HepG2 (cell line): ENCODE measurements at regions not wholly inside any gene's neighbourhood (a gene's known extent, or its start where the extent isn't known, plus 50 kb on each side); places are given as distances from the start of the nearest gene placed in this dataset.

Source experiments
- GLMP ChIP-seq: sonication (generic); formaldehyde crosslinking; IDR thresholded peaks from 2 replicates; pipeline ENCODE4 v1.9.0; 2021; ENCODE audit warnings: missing genetic modification reagents, mild to moderate bottlenecking, borderline replicate concordance
- HMGA1 ChIP-seq: sonication (generic); formaldehyde crosslinking; conservative IDR thresholded peaks from 2 replicates; pipeline ENCODE4 v1.4.0; 2020; ENCODE audit warnings: missing genetic modification reagents
- MAF1 ChIP-seq: sonication (generic); formaldehyde crosslinking; IDR thresholded peaks from 2 replicates; pipeline ENCODE4 v1.5.0; 2020; ENCODE audit warnings: missing genetic modification reagents, borderline replicate concordance
- MIER2 ChIP-seq: IDR thresholded peaks from 2 replicates; pipeline ENCODE4 v1.6.1; 2016; ENCODE audit warnings: missing biosample characterization, missing genetic modification reagents
- TGIF2 ChIP-seq: IDR thresholded peaks from 2 replicates; pipeline ENCODE4 v1.6.1; 2016; ENCODE audit warnings: control low read depth, missing compliant biosample characterization
- ZNF569 ChIP-seq: sonication (generic); formaldehyde crosslinking; IDR thresholded peaks from 2 replicates; pipeline ENCODE4 v1.5.0; 2020; ENCODE audit warnings: mild to moderate bottlenecking, missing genetic modification reagents, moderate library complexity, borderline replicate concordance
- ZSCAN30 ChIP-seq: sonication (generic); formaldehyde crosslinking; IDR thresholded peaks from 2 replicates; pipeline ENCODE4 v1.5.0; 2020; ENCODE audit warnings: mild to moderate bottlenecking, missing genetic modification reagents
- ZXDC ChIP-seq: sonication (generic); formaldehyde crosslinking; IDR thresholded peaks from 2 replicates; pipeline ENCODE4 v1.5.0; 2020; ENCODE audit warnings: mild to moderate bottlenecking, missing genetic modification reagents
- TF ChIP-seq, protein P1 (sequence below): sonication (generic); formaldehyde crosslinking; IDR thresholded peaks from 2 replicates; pipeline ENCODE4 v1.4.0; 2020; ENCODE audit warnings: missing genetic modification reagents, borderline replicate concordance
- TF ChIP-seq, protein P2 (sequence below): sonication (generic); formaldehyde crosslinking; IDR thresholded peaks from 2 replicates; pipeline ENCODE4 v1.5.0; 2020; ENCODE audit warnings: mild to moderate bottlenecking, missing genetic modification reagents

GRCh38 chr2:8327371-8328100 is 354.3 kb upstream of the ID2 start (continued):
- TF ChIP-seq, protein P1, sequence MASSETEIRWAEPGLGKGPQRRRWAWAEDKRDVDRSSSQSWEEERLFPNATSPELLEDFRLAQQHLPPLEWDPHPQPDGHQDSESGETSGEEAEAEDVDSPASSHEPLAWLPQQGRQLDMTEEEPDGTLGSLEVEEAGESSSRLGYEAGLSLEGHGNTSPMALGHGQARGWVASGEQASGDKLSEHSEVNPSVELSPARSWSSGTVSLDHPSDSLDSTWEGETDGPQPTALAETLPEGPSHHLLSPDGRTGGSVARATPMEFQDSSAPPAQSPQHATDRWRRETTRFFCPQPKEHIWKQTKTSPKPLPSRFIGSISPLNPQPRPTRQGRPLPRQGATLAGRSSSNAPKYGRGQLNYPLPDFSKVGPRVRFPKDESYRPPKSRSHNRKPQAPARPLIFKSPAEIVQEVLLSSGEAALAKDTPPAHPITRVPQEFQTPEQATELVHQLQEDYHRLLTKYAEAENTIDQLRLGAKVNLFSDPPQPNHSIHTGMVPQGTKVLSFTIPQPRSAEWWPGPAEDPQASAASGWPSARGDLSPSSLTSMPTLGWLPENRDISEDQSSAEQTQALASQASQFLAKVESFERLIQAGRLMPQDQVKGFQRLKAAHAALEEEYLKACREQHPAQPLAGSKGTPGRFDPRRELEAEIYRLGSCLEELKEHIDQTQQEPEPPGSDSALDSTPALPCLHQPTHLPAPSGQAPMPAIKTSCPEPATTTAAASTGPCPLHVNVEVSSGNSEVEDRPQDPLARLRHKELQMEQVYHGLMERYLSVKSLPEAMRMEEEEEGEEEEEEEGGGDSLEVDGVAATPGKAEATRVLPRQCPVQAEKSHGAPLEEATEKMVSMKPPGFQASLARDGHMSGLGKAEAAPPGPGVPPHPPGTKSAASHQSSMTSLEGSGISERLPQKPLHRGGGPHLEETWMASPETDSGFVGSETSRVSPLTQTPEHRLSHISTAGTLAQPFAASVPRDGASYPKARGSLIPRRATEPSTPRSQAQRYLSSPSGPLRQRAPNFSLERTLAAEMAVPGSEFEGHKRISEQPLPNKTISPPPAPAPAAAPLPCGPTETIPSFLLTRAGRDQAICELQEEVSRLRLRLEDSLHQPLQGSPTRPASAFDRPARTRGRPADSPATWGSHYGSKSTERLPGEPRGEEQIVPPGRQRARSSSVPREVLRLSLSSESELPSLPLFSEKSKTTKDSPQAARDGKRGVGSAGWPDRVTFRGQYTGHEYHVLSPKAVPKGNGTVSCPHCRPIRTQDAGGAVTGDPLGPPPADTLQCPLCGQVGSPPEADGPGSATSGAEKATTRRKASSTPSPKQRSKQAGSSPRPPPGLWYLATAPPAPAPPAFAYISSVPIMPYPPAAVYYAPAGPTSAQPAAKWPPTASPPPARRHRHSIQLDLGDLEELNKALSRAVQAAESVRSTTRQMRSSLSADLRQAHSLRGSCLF = no peak
- TF ChIP-seq MIER2 (CRISPR knock-in tag) (no peak), ZSCAN30 (CRISPR knock-in tag) (no peak), ZXDC (CRISPR knock-in tag) (no peak), GLMP (no peak), HMGA1 (CRISPR knock-in tag) (no peak), ZNF569 (CRISPR knock-in tag) (no peak), MAF1 (CRISPR knock-in tag) (no peak), TGIF2 (CRISPR knock-in tag) (no peak)
- TF ChIP-seq, protein P2, sequence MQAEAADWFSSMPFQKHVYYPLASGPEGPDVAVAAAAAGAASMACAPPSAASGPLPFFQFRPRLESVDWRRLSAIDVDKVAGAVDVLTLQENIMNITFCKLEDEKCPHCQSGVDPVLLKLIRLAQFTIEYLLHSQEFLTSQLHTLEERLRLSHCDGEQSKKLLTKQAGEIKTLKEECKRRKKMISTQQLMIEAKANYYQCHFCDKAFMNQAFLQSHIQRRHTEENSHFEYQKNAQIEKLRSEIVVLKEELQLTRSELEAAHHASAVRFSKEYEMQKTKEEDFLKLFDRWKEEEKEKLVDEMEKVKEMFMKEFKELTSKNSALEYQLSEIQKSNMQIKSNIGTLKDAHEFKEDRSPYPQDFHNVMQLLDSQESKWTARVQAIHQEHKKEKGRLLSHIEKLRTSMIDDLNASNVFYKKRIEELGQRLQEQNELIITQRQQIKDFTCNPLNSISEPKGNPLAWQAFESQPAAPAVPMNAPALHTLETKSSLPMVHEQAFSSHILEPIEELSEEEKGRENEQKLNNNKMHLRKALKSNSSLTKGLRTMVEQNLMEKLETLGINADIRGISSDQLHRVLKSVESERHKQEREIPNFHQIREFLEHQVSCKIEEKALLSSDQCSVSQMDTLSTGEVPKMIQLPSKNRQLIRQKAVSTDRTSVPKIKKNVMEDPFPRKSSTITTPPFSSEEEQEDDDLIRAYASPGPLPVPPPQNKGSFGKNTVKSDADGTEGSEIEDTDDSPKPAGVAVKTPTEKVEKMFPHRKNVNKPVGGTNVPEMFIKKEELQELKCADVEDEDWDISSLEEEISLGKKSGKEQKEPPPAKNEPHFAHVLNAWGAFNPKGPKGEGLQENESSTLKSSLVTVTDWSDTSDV (CRISPR knock-in tag) = no peak
